ENCODE measurements at regions not wholly inside any gene's neighbourhood (a gene's known extent, or its start where the extent isn't known, plus 50 kb on each side); places are given as distances from the start of the nearest gene placed in this dataset.

DNA sequence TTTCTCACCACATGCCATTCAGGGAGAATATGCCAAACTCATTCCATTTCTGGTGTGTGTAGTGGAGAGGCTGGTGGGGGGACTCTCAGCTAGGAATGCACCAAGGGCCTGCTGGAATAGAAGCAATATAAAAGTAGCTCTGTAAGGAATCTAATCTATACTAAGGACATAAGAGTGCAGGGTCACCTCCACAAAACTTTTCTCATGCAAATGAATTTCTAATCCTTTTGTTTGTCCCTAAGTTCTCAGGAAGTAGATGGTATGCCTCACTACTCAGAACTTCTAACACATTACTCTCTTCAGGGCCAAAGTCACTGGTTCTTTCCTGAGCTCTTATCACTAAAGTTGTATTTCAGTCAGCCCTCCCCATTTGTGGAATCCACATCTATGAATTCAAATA is 427.2 kb downstream of the C6orf118 start:
- H3K27ac Mint-ChIP-seq (ENCODE audit: unreplicated experiment) = no peak overlapping the region
- H3K36me3 ChIP-seq (ENCODE audit: insufficient read depth, low read length) = no peaks in the 10 kb centered on the region
- no peak overlapping the region for H3K4me3 ChIP-seq (ENCODE audit: insufficient read depth, low read depth, low read length)
- no peaks in the 10 kb centered on the region for H3K9me3 ChIP-seq (ENCODE audit: insufficient read depth, low read depth, low read length)
- H3K9me3 Mint-ChIP-seq (ENCODE audit: unreplicated experiment) = no peaks in the 10 kb centered on the region
- H3K27me3 Mint-ChIP-seq (ENCODE audit: low read depth, unreplicated experiment) = no peaks in the 10 kb centered on the region
- no peak overlapping the region for H2AFZ ChIP-seq (ENCODE audit: low read depth, low read length)
- H3K27me3 ChIP-seq (ENCODE audit: insufficient read depth, low read length) = no peaks in the 10 kb centered on the region
- H4K20me1 ChIP-seq (ENCODE audit: insufficient read depth, low read length) = no peaks in the 10 kb centered on the region
- H3K4me1 Mint-ChIP-seq (ENCODE audit: low read depth, unreplicated experiment) = no peaks in the 10 kb centered on the region
- H3K4me3 Mint-ChIP-seq (ENCODE audit: unreplicated experiment) = no peak overlapping the region
- no peak overlapping the region for H3K9ac ChIP-seq (ENCODE audit: low read length)
- H3K4me2 ChIP-seq (ENCODE audit: low read length) = no peak overlapping the region
- DNase-seq (ENCODE audit: low read depth) (no peak), FAIRE-seq (no peak)
- no peaks in the 10 kb centered on the region for H3K4me1 ChIP-seq (ENCODE audit: insufficient read depth, low read length)
- TF ChIP-seq, protein P1, sequence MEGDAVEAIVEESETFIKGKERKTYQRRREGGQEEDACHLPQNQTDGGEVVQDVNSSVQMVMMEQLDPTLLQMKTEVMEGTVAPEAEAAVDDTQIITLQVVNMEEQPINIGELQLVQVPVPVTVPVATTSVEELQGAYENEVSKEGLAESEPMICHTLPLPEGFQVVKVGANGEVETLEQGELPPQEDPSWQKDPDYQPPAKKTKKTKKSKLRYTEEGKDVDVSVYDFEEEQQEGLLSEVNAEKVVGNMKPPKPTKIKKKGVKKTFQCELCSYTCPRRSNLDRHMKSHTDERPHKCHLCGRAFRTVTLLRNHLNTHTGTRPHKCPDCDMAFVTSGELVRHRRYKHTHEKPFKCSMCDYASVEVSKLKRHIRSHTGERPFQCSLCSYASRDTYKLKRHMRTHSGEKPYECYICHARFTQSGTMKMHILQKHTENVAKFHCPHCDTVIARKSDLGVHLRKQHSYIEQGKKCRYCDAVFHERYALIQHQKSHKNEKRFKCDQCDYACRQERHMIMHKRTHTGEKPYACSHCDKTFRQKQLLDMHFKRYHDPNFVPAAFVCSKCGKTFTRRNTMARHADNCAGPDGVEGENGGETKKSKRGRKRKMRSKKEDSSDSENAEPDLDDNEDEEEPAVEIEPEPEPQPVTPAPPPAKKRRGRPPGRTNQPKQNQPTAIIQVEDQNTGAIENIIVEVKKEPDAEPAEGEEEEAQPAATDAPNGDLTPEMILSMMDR (IDR thresholded peaks at IDR 0.05; ENCODE audit: insufficient read depth, low read depth, low read length) = no peak
- no peak for TF ChIP-seq EZH2 (IDR thresholded peaks at IDR 0.05; ENCODE audit: insufficient read depth, low read length)
- no peak overlapping the region for H3K27ac ChIP-seq (ENCODE audit: low read depth, low read length)
- H3K79me2 ChIP-seq (ENCODE audit: insufficient read depth, low read length) = no peaks in the 10 kb centered on the region
- no peaks in the 10 kb centered on the region for H3K36me3 Mint-ChIP-seq (ENCODE audit: low read depth, unreplicated experiment)

DNA sequence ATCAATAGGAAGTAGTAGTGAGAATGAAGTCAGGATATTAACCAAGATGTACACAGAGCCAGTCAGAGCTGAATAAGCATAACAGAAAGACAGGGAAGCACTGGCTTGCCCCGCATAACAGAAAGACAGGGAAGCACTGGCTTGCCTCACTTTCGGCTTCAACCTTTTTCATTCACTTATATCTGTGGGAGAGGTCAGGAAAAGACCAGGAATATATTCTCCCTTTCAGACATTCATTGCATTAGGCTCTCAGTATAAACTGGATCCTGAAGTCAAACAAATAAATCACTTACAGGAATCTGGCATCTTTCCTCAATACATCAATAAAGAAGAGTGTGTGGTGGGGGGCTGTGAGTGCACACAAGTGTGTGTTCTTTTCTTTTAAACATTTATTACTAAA is 437.6 kb downstream of the C6orf118 start:
- H3K36me3 Mint-ChIP-seq (ENCODE audit: low read depth, unreplicated experiment) = no peaks in the 10 kb centered on the region
- H3K27ac ChIP-seq (ENCODE audit: low read depth, low read length) = no peak overlapping the region
- H3K79me2 ChIP-seq (ENCODE audit: insufficient read depth, low read length) = no peaks in the 10 kb centered on the region
- no peak overlapping the region for H3K9ac ChIP-seq (ENCODE audit: low read length)
- H3K9me3 ChIP-seq (ENCODE audit: insufficient read depth, low read depth, low read length) = no peaks in the 10 kb centered on the region
- H3K27me3 Mint-ChIP-seq (ENCODE audit: low read depth, unreplicated experiment) = no peaks in the 10 kb centered on the region
- no peak for TF ChIP-seq EZH2 (IDR thresholded peaks at IDR 0.05; ENCODE audit: insufficient read depth, low read length)
- TF ChIP-seq, protein P1 (IDR thresholded peaks at IDR 0.05; ENCODE audit: insufficient read depth, low read depth, low read length) = no peak
- no peaks in the 10 kb centered on the region for H3K4me1 ChIP-seq (ENCODE audit: insufficient read depth, low read length)
- H3K9me3 Mint-ChIP-seq (ENCODE audit: unreplicated experiment) = peaks cover 2% of the 10 kb centered on the region
- FAIRE-seq = no peak
- H3K4me3 Mint-ChIP-seq (ENCODE audit: unreplicated experiment) = no peak overlapping the region
- H4K20me1 ChIP-seq (ENCODE audit: insufficient read depth, low read length) = no peaks in the 10 kb centered on the region
- H2AFZ ChIP-seq (ENCODE audit: low read depth, low read length) = no peak overlapping the region
- no peaks in the 10 kb centered on the region for H3K36me3 ChIP-seq (ENCODE audit: insufficient read depth, low read length)
- no peak overlapping the region for H3K27ac Mint-ChIP-seq (ENCODE audit: unreplicated experiment)
- DNase-seq (ENCODE audit: low read depth) = no peak
- H3K27me3 ChIP-seq (ENCODE audit: insufficient read depth, low read length) = no peaks in the 10 kb centered on the region
- H3K4me3 ChIP-seq (ENCODE audit: insufficient read depth, low read depth, low read length) = no peak overlapping the region
- no peaks in the 10 kb centered on the region for H3K4me1 Mint-ChIP-seq (ENCODE audit: low read depth, unreplicated experiment)
- H3K4me2 ChIP-seq (ENCODE audit: low read length) = no peak overlapping the region

DNA sequence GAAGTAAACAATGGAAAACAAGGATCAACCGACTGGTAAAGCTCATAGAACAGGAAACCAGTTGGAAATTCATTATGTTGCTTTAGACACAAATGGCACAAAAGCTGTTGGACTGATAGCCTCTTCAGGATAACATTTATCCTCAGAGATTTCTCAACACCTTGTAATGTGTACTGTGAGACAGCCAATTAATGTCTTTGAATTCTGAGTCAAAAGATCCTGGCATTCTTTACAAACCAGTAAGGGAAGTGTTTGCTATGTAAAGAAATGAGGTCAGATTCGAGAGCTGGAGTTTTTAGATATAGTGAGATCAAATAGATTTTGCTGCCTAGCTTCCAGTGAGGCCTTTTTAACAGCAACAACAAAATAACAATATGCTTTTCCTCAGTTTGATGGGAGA is 439.2 kb downstream of the C6orf118 start:
- Mint-ChIP-seq H3K4me1 (ENCODE audit: low read depth, unreplicated experiment) (no peaks in the 10 kb centered on the region), H3K9me3 (ENCODE audit: unreplicated experiment) (peaks cover 2% of the 10 kb centered on the region), H3K27ac (ENCODE audit: unreplicated experiment) (no peak overlapping the region), H3K36me3 (ENCODE audit: low read depth, unreplicated experiment) (no peaks in the 10 kb centered on the region), H3K27me3 (ENCODE audit: low read depth, unreplicated experiment) (no peaks in the 10 kb centered on the region), H3K4me3 (ENCODE audit: unreplicated experiment) (no peak overlapping the region)
- H3K27me3 ChIP-seq (ENCODE audit: insufficient read depth, low read length) = no peaks in the 10 kb centered on the region
- DNase-seq (ENCODE audit: low read depth) (peak; percentile 1), FAIRE-seq (no peak)
- H3K4me2 ChIP-seq (ENCODE audit: low read length) = no peak overlapping the region
- no peak for TF ChIP-seq EZH2 (IDR thresholded peaks at IDR 0.05; ENCODE audit: insufficient read depth, low read length)
- TF ChIP-seq, protein P1 (IDR thresholded peaks at IDR 0.05; ENCODE audit: insufficient read depth, low read depth, low read length) = no peak
- H3K4me3 ChIP-seq (ENCODE audit: insufficient read depth, low read depth, low read length) = no peak overlapping the region
- H3K9ac ChIP-seq (ENCODE audit: low read length) = no peak overlapping the region
- no peak overlapping the region for H2AFZ ChIP-seq (ENCODE audit: low read depth, low read length)
- no peaks in the 10 kb centered on the region for H3K79me2 ChIP-seq (ENCODE audit: insufficient read depth, low read length)
- no peak overlapping the region for H3K27ac ChIP-seq (ENCODE audit: low read depth, low read length)
- no peaks in the 10 kb centered on the region for H3K9me3 ChIP-seq (ENCODE audit: insufficient read depth, low read depth, low read length)
- H3K4me1 ChIP-seq (ENCODE audit: insufficient read depth, low read length) = no peaks in the 10 kb centered on the region
- H3K36me3 ChIP-seq (ENCODE audit: insufficient read depth, low read length) = no peaks in the 10 kb centered on the region
- H4K20me1 ChIP-seq (ENCODE audit: insufficient read depth, low read length) = no peaks in the 10 kb centered on the region
